HG02973 (cell line): ENCODE measurements at regions not wholly inside any gene's neighbourhood (a gene's known extent, or its start where the extent isn't known, plus 50 kb on each side); places are given as distances from the start of the nearest gene placed in this dataset.

Experiments used
- ATAC-seq: cut with Tn5 transposase; IDR thresholded peaks from one replicate; pipeline ENCODE4 v1.9.1; 2021; ENCODE audit warnings: moderate library complexity; ENCODE audit not compliant: unreplicated experiment

DNA sequence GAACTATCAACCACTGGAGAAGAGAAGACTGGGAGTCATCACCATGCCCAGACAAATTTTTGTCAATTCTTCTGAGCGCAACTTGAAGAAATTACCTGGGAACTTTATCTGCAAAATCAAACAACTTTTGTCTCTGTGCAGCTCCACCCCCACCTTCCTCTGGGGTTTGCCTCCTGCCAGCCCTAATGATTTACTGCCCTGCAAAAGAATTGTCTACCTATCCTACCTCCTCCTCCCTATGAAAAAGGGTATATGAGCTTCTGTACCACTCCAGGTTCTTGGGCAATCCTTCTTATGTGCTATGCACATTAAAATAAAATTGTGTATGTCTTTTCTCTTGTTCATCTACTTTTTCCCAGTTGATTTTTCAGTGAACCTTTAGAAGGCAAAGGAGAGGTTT lies 191.9 kb downstream of the URB2 start:
- no peak for ATAC-seq

DNA sequence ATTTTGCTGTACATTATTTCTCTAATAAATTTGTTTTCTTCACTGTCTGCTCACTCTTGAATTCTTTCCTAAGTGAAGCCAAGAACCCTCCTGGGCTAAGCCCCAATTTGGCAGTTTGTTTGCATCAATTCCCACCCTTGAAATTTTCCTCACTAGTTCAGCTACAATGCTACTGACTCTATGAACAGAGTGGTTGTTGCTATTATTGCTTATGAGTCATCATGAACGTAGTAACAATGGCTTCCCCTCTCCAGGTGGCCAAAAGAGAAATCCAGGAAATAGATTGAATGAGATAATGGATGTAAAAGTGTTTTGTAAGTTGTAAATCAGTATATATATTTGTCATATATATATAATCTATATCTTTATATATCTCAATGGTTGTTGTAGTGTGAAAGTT lies 193.0 kb downstream of the URB2 start:
- ATAC-seq = no peak

GRCh38 chr1:229822026-229822425 lies 196.0 kb downstream of the URB2 start:
- no peak for ATAC-seq

DNA sequence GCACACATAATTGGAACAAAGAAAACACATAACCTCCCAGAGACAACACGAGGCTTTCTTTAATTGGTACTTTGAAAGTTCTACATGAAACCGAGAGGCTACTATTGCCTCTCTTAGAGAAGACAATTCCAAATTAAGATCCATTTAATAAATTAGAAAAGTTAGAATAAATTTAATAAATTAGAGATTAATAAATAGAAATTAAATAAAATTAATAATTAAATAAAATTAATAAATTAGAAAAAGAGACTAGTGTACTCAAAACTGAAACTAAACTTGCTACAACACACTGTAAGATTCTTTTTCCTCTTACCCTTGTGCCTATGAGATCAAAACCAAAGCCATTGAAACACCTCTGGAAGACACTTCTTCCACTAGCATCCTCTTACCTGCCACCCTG lies 199.0 kb downstream of the URB2 start:
- ATAC-seq = no peak

DNA sequence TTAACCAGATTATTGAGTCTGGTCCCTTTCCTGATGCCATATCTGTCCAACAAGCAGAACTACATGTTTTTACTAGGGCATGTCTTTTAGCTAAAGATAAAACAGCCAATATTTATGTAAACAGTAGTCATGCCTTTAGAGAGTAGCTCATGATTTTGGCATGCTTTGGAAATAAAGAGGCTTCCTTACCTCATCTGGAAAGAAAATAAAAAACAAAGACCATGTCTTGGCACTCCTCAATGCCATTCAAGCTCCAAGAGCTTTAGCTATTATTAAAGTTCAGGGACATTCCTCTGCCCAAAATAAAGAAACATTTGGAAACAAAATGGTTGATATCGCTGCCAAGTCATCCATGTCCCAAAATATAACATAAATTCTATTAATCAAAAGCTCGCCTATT lies 202.4 kb downstream of the URB2 start:
- no peak for ATAC-seq

DNA sequence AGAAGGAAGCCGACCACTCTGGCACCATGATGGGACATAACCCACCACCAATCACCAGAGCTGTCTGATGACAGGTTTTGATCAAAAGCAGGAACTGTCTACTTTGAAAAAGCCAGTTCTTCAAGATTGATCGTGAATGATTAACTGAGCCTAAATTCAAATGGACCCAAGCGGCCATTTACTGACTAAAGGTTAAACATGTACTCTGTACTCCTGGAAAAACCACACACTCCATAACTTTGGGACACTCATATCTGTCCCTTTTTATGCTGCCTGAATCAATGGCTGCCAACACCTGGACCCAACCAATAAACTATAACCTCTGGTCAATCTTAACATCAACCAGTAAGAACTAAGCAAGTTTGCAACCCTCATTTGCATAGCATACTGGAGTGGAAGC lies 206.6 kb downstream of the URB2 start:
- no peak for ATAC-seq

DNA sequence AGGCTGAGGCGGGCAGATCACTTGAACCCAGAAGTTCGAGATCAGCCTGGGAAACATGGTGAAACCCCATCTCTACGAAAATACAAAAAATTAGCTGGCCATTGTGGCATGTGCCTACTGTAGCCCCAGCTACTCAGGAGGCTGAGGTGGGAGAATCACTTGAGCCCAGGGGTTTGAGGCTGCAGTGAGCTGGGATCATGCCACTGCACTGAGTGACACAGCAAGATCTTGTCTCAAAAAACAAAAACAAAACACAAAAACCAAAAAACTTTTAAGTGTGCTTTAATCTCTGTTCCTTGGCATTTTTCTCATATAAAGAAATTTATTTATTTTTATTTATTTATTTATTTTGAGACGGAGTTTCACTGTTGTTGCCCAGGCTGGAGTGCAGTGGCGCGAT lies 208.2 kb downstream of the URB2 start:
- ATAC-seq = no peak

DNA sequence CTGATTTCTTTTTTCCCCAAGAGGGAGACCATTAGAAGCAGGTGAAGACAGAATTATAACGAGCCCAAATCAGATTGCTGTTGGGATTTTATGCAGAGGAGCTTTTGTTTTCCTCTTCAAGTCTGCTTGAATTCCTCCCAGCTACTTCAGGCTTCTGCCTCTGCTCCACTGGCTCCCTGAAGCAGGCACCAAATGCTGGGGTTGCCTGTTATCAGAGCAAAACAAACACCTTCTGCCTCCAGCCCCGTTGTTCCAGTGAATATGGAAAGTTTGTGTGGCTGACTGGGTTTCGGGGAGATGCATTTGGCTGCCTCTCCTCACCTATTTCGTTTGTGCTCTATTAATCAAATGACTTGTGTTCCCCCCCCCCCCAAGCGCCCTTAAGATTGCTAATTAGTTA lies 209.2 kb downstream of the URB2 start:
- ATAC-seq = no peak

DNA sequence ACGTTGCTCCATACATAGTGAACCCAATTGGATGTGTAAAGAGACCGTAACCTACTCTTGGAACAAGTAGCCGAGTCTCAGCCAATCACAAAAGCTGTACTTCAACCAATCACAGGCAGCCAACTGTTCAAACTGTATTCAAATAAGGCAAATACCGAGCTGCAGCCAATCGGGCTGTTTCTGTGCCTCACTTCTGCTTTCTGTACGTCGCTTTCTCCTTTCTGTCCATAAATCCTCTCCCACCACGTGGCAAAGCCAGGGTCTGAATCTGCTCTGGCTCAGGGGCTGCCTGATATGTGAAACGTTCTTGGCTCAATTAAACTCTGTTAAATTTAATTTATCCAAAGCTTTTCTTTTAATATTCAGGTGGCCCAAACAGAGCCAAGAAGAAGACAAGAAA lies 210.3 kb downstream of the URB2 start:
- no peak for ATAC-seq

DNA sequence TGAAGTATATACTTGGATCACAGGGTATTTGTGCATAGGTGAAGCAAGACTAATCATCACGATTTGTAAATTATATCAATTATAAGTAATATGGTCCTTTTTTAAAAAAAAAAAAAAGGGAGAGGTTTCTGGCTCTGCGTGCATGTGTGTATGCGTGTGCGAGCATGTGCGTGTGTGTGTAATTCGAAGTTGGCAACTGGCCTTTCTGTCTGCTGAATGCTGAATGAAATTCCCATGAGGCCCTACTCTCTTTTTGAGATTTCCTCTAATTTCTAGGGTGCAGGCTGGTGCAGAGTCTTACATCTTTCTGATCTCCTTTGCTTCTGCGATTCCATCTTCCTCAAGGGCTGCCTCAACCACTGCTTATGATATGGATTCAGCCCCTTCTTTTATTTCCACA lies 212.2 kb downstream of the URB2 start:
- no peak for ATAC-seq

- no peak for ATAC-seq
Observed at GRCh38 chr1:229839800-229840199, 213.8 kb downstream of the URB2 start.

DNA sequence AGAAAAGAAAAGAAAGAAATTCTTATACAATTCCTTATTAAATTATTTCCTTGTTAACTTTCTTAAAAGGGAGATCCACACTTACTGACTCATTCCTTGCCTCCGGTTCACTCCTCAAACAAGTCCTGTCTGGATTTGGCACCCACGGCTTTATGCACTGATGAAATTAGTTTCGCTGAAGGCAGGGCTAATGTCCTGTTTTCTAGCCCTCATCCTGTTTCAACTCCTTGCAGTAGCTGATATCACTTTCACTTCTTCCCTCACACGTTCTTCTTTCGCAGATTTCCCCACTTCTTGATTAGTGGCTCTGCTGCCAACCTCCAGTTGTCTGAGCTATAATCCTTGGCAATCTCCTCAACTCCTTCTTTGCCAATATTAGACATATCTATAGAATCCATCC lies 215.2 kb downstream of the URB2 start:
- ATAC-seq = peak; percentile 66

- no peak for ATAC-seq
Observed at GRCh38 chr1:229842302-229843255, 216.5 kb downstream of the URB2 start.

GRCh38 chr1:229843627-229844238 lies 217.7 kb downstream of the URB2 start:
- ATAC-seq = no peak

- no peak for ATAC-seq
Observed at GRCh38 chr1:229844675-229845074, 218.6 kb downstream of the URB2 start.

GRCh38 chr1:229845410-229846138 lies 219.5 kb downstream of the URB2 start:
- no peak for ATAC-seq

DNA sequence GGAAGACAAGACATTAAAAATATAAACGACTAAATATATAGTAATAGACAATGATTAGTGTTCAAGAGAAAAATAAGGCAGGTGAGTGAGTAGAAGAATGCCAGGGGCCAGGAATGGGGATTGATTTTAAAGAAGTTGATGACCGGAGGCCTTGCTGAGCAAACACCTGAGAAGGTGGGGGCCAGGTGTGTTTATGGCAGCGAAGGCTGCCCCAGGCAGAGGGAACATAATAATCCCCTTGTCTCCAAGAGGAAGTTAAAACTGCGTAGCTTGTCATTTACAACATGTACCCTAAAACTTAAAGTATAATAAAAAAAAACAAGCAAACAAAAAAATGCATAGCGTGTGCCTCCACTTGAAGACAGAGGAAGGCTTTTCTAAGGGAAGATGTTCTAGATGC lies 220.3 kb downstream of the URB2 start:
- ATAC-seq = no peak

- no peak for ATAC-seq
Observed at GRCh38 chr1:229848752-229849677, 218.0 kb upstream of the GALNT2 start.

DNA sequence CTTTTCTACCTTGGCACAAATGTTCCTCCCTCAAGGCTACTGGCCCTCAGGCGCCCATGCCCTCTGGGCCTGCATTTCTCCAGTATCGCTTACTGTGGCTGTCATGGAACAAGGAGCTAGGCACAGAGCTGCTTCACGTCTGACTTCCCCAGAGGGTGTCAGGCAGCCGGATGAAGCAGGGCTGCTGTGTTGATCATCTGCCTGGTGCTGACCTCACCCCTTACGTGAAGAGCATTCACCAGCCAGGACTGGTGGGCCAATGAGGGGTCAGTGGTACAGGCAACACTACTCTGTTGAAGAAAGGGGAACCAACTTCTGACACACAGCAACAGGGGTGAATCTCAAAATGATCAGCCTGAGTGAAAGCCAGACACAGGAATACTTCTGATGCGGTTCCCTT lies 215.5 kb upstream of the GALNT2 start:
- ATAC-seq = no peak

DNA sequence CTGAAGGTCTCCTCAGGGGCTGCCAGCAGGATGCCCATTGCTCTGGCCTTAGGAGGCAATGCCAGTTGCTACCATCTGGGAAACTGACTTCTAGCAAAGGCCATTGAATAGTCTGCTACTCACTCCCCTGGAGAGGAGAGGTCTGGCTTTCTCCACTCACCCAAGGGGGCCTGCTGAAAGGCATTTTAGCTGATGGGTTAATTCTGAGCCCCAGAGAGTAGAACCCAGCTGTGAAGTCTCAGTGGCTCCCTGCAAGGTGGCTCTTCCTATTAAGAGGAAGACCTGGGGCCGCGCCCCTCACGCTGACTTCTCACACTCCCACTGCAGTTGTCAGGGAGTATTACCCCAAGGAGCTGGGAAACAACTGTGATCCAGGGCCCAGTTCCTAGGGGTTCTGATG lies 213.3 kb upstream of the GALNT2 start:
- no peak for ATAC-seq

GRCh38 chr1:229854620-229855019 lies 212.4 kb upstream of the GALNT2 start:
- ATAC-seq = no peak
